ENCODE measurements at regions not wholly inside any gene's neighbourhood (a gene's known extent, or its start where the extent isn't known, plus 50 kb on each side); places are given as distances from the start of the nearest gene placed in this dataset.

DNA sequence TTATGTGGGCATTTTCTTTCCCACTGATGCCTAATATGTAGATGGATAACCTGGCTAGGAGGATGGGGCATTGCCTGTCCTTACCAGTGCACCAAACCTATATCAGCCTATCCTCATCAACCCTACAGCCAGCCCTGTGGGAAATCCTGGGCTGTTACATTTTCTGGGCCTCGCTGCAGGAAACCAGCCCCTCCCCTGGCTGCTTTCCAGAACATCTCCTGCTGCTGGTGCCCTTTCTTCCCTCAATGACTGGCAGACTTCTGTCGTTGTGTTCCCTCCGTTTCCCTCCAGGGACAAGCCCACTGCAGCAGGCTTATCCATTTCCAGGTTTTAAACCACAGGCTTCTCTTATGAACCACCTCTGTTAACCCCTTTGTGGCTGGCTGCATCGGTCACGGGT, 486.1 kb upstream of the COBL start:
- DNase-seq: no peak
- no peaks in the 10 kb centered on the region for H3K27me3 Mint-ChIP-seq (ENCODE audit: insufficient read depth, unreplicated experiment)

DNA sequence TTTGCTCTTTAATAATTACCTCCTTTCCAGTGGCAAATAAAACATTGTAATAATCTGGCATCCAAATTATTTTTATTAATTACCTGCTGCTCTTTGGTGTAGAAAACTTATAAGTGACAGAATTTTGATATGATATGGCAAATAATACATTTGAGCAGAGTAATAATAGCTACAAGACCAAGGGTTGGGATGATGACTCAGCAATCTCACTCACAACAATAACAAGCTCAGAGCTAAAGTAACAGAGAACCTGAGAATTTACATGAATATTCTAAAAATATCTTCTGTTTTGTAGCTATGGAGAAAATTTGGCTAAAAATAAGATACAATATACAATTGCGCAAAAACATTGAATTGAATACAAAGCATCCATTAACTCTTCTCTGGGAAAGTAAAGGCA, 480.8 kb upstream of the COBL start:
- CTCF ChIA-PET: interaction anchor here (1.1 kb wide), 1 partner anchor 70 kb away, joined by 3 read pairs; no protein-coding TSS in a partner anchor
- intact Hi-C loops (cut with micrococcal nuclease; ENCODE audit: unreplicated experiment): no loop called here
- TF ChIP-seq, protein P1, sequence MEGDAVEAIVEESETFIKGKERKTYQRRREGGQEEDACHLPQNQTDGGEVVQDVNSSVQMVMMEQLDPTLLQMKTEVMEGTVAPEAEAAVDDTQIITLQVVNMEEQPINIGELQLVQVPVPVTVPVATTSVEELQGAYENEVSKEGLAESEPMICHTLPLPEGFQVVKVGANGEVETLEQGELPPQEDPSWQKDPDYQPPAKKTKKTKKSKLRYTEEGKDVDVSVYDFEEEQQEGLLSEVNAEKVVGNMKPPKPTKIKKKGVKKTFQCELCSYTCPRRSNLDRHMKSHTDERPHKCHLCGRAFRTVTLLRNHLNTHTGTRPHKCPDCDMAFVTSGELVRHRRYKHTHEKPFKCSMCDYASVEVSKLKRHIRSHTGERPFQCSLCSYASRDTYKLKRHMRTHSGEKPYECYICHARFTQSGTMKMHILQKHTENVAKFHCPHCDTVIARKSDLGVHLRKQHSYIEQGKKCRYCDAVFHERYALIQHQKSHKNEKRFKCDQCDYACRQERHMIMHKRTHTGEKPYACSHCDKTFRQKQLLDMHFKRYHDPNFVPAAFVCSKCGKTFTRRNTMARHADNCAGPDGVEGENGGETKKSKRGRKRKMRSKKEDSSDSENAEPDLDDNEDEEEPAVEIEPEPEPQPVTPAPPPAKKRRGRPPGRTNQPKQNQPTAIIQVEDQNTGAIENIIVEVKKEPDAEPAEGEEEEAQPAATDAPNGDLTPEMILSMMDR (IDR thresholded peaks at IDR 0.05; ENCODE audit: insufficient read depth in 1 of 2, low read depth in 1 of 2, low read length in 1 of 2, severe bottlenecking in 1 of 2, unreplicated experiment in 1 of 2): no peak
- no peak overlapping the region for H3K4me3 ChIP-seq (ENCODE audit: low read depth, low read length)
- Mint-ChIP-seq H3K27me3 (ENCODE audit: insufficient read depth, unreplicated experiment) (no peaks in the 10 kb centered on the region), H3K4me1 (ENCODE audit: low read depth, unreplicated experiment) (peaks cover 13% of the 10 kb centered on the region), H3K27ac (ENCODE audit: unreplicated experiment) (no peak overlapping the region), H3K36me3 (ENCODE audit: insufficient read depth, unreplicated experiment) (no peaks in the 10 kb centered on the region), H3K4me3 (ENCODE audit: unreplicated experiment) (no peak overlapping the region), H3K9me3 (ENCODE audit: unreplicated experiment) (peaks cover 17% of the 10 kb centered on the region)
- no peaks in the 10 kb centered on the region for H3K27me3 ChIP-seq (replicated peaks; ENCODE audit: control insufficient read depth, insufficient read depth, low read length)
- DNase-seq: no peak
- peaks cover 7% of the 10 kb centered on the region; the same call in 1 of the 2 replicates for H3K4me1 ChIP-seq
- no peaks in the 10 kb centered on the region for H3K36me3 ChIP-seq (ENCODE audit: control insufficient read depth, insufficient read depth, low read length)
- POLR2A ChIA-PET: no interaction called here
- H3K9me3 ChIP-seq: no peaks in the 10 kb centered on the region
- no TSS peak for BruUV-seq (replicated peaks)

More for the DNA sequence above, 486.1 kb upstream of the COBL start:
- no peaks in the 10 kb centered on the region for H3K9me3 ChIP-seq
- TF ChIP-seq, protein P1 (IDR thresholded peaks at IDR 0.05; ENCODE audit: insufficient read depth in 1 of 2, low read depth in 1 of 2, low read length in 1 of 2, severe bottlenecking in 1 of 2, unreplicated experiment in 1 of 2): no peak
- Mint-ChIP-seq H3K27ac (ENCODE audit: unreplicated experiment) (no peak overlapping the region), H3K4me3 (ENCODE audit: unreplicated experiment) (no peak overlapping the region), H3K4me1 (ENCODE audit: low read depth, unreplicated experiment) (peaks cover 6% of the 10 kb centered on the region), H3K36me3 (ENCODE audit: insufficient read depth, unreplicated experiment) (no peaks in the 10 kb centered on the region), H3K9me3 (ENCODE audit: unreplicated experiment) (no peaks in the 10 kb centered on the region)
- H3K4me3 ChIP-seq (ENCODE audit: low read depth, low read length): no peak overlapping the region
- no peaks in the 10 kb centered on the region for H3K27me3 ChIP-seq (replicated peaks; ENCODE audit: control insufficient read depth, insufficient read depth, low read length)
- intact Hi-C loops (cut with micrococcal nuclease; ENCODE audit: unreplicated experiment): no loop called here
- ChIA-PET CTCF (no interaction called here), POLR2A (no interaction called here)
- H3K4me1 ChIP-seq: peaks cover 7% of the 10 kb centered on the region; the same call in 1 of the 2 replicates
- BruUV-seq (replicated peaks): no TSS peak
- H3K36me3 ChIP-seq (ENCODE audit: control insufficient read depth, insufficient read depth, low read length): no peaks in the 10 kb centered on the region

DNA sequence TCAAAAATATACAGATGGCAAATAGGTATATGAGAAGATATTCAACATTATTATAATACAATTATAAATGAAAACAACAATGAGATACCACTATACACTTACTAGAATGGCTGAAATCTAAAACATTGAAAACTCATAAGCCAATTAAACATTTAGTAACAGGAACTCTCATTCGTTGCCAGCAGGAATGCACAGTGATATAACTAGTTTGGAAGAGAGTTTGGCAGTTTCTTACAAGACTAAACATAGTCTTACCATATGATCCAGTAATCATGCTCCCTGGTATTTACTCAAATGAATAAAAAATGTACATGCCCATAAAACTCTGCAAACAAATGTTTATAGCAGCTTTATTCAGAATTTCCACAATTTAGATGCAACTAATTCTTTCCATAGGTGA, 476.2 kb upstream of the COBL start:
- no peaks in the 10 kb centered on the region for H3K27me3 ChIP-seq (replicated peaks; ENCODE audit: control insufficient read depth, insufficient read depth, low read length)
- H3K36me3 ChIP-seq (ENCODE audit: control insufficient read depth, insufficient read depth, low read length): no peaks in the 10 kb centered on the region
- intact Hi-C loops (cut with micrococcal nuclease; ENCODE audit: unreplicated experiment): no loop called here
- Mint-ChIP-seq H3K27me3 (ENCODE audit: insufficient read depth, unreplicated experiment) (no peaks in the 10 kb centered on the region), H3K36me3 (ENCODE audit: insufficient read depth, unreplicated experiment) (no peaks in the 10 kb centered on the region), H3K27ac (ENCODE audit: unreplicated experiment) (no peak overlapping the region), H3K4me1 (ENCODE audit: low read depth, unreplicated experiment) (peaks cover 7% of the 10 kb centered on the region), H3K4me3 (ENCODE audit: unreplicated experiment) (no peak overlapping the region), H3K9me3 (ENCODE audit: unreplicated experiment) (peaks cover 17% of the 10 kb centered on the region)
- BruUV-seq (replicated peaks): no TSS peak
- TF ChIP-seq, protein P1 (IDR thresholded peaks at IDR 0.05; ENCODE audit: insufficient read depth in 1 of 2, low read depth in 1 of 2, low read length in 1 of 2, severe bottlenecking in 1 of 2, unreplicated experiment in 1 of 2): no peak
- POLR2A ChIA-PET: no interaction called here
- no peaks in the 10 kb centered on the region for H3K9me3 ChIP-seq
- CTCF ChIA-PET: no interaction called here
- no peaks in the 10 kb centered on the region for H3K4me1 ChIP-seq
- no peak for DNase-seq
- H3K4me3 ChIP-seq (ENCODE audit: low read depth, low read length): no peak overlapping the region

All from Caco-2 (cell line).